SHP77 (cell line): ENCODE measurements at regions not wholly inside any gene's neighbourhood (a gene's known extent, or its start where the extent isn't known, plus 50 kb on each side); places are given as distances from the start of the nearest gene placed in this dataset.

Experiments
- DNase-seq, 2 experiments: peaks; one replicate each; lab custom pipeline; 2025; lab: John Stamatoyannopoulos, UW

GRCh38 chr11:98834776-98835175, 186.0 kb upstream of the CNTN5 start:
- DNase-seq: no peak

GRCh38 chr11:98835335-98835734, 185.4 kb upstream of the CNTN5 start:
- DNase-seq: no peak

GRCh38 chr11:98836156-98836555, 184.6 kb upstream of the CNTN5 start:
- no peak for DNase-seq

- DNase-seq: no peak
Observed at GRCh38 chr11:98842187-98842586, 178.6 kb upstream of the CNTN5 start.

- DNase-seq: no peak
Observed at GRCh38 chr11:98862169-98862568, 158.6 kb upstream of the CNTN5 start.

GRCh38 chr11:98871690-98872089, 149.1 kb upstream of the CNTN5 start:
- no peak for DNase-seq

GRCh38 chr11:98874050-98874449, 146.7 kb upstream of the CNTN5 start:
- no peak for DNase-seq

- no peak for DNase-seq
Observed at GRCh38 chr11:98895936-98896335, 124.8 kb upstream of the CNTN5 start.

- peak in 1 of 2 experiments; percentile 5 for DNase-seq
Observed at GRCh38 chr11:98940913-98941312, 79.8 kb upstream of the CNTN5 start.

GRCh38 chr11:98944461-98944860, 76.3 kb upstream of the CNTN5 start:
- no peak for DNase-seq

- DNase-seq: no peak
Observed at GRCh38 chr11:98952107-98952506, 68.6 kb upstream of the CNTN5 start.

- no peak for DNase-seq
Observed at GRCh38 chr11:98955551-98955950, 65.2 kb upstream of the CNTN5 start.

GRCh38 chr11:98964146-98964545, 56.6 kb upstream of the CNTN5 start:
- no peak for DNase-seq

- no peak for DNase-seq
Observed at GRCh38 chr11:98965358-98965757, 55.4 kb upstream of the CNTN5 start.

GRCh38 chr11:98965775-98966174, 55.0 kb upstream of the CNTN5 start:
- DNase-seq: no peak

- no peak for DNase-seq
Observed at GRCh38 chr11:98967005-98967404, 53.7 kb upstream of the CNTN5 start.
